GM23338 (cell line): ENCODE measurements at regions not wholly inside any gene's neighbourhood (a gene's known extent, or its start where the extent isn't known, plus 50 kb on each side); places are given as distances from the start of the nearest gene placed in this dataset.
A peak's percentile ranks its signal among the peaks of the same experiment; 100 is the strongest.

Experiments
- ATAC-seq: fragments of 200-7000 bp; cut with Tn5 transposase; 3 replicates; pipeline ENCODE4 v1.9.1; 2020
- DNase-seq: peaks from one replicate; pipeline ENCODE4 v3.0.0-alpha.2; 2015; ENCODE audit warnings: low spot score
- H2AFZ ChIP-seq: fragments of 200-600 bp; sonication (generic); 2 replicates; pipeline ENCODE4 v1.8.0; 2016; ENCODE audit warnings: antibody characterized with exemption, mild to moderate bottlenecking, moderate library complexity
- H3F3A ChIP-seq: fragments of 200-600 bp; sonication (generic); replicated peaks from 2 replicates; pipeline ENCODE4 v1.8.0; 2017; ENCODE audit warnings: antibody characterized with exemption, mixed run types, low read depth
- H3K27ac ChIP-seq: fragments of 200-600 bp; sonication (generic); 2 replicates; pipeline ENCODE4 v1.6.1; 2016; ENCODE audit warnings: low read depth
- H3K27me3 ChIP-seq: fragments of 200-600 bp; sonication (generic); 2 replicates; pipeline ENCODE4 v1.8.0; 2016; ENCODE audit warnings: mild to moderate bottlenecking, mixed run types, moderate library complexity; ENCODE audit not compliant: insufficient read depth
- H3K36me3 ChIP-seq: fragments of 200-600 bp; sonication (generic); 2 replicates; pipeline ENCODE4 v1.8.0; 2016; ENCODE audit warnings: mild to moderate bottlenecking; ENCODE audit not compliant: insufficient read depth
- H3K4me1 ChIP-seq: fragments of 200-600 bp; sonication (generic); 2 replicates; pipeline ENCODE4 v1.8.0; 2016; ENCODE audit warnings: mild to moderate bottlenecking, moderate library complexity; ENCODE audit not compliant: insufficient read depth
- H3K4me2 ChIP-seq: fragments of 200-600 bp; sonication (generic); 2 replicates; pipeline ENCODE4 v1.7.1; 2017; ENCODE audit warnings: mixed run types
- H3K4me3 ChIP-seq: fragments of 200-600 bp; sonication (generic); 2 replicates; pipeline ENCODE4 v1.6.1; 2016; ENCODE audit warnings: mixed run types
- H3K79me2 ChIP-seq: fragments of 200-600 bp; sonication (generic); replicated peaks from 2 replicates; pipeline ENCODE4 v1.8.0; 2017; ENCODE audit warnings: mild to moderate bottlenecking; ENCODE audit not compliant: insufficient read depth
- H3K9me2 ChIP-seq: fragments of 200-600 bp; sonication (generic); 2 replicates; pipeline ENCODE4 v1.8.0; 2017; ENCODE audit not compliant: insufficient read depth
- H4K20me1 ChIP-seq: fragments of 200-600 bp; sonication (generic); replicated peaks from 2 replicates; pipeline ENCODE4 v1.8.0; 2017; ENCODE audit warnings: mild to moderate bottlenecking; ENCODE audit not compliant: insufficient read depth
- H3K27ac Mint-ChIP-seq: 2 replicates; pipeline ENCODE4 v1.8.0; 2020; ENCODE audit warnings: inconsistent platforms, mild to moderate bottlenecking, moderate library complexity, mixed read lengths
- H3K27me3 Mint-ChIP-seq: 3 replicates; pipeline ENCODE4 v1.8.0; 2022; ENCODE audit warnings: low read depth, mild to moderate bottlenecking, moderate library complexity, mixed read lengths, inconsistent platforms; ENCODE audit not compliant: insufficient read depth, poor library complexity
- H3K36me3 Mint-ChIP-seq: 3 replicates; pipeline ENCODE4 v1.8.0; 2021; ENCODE audit warnings: low read depth, mild to moderate bottlenecking, inconsistent platforms, moderate library complexity, mixed read lengths
- H3K4me1 Mint-ChIP-seq: 3 replicates; pipeline ENCODE4 v1.8.0; 2020; ENCODE audit warnings: mild to moderate bottlenecking, inconsistent platforms, mixed read lengths
- H3K4me3 Mint-ChIP-seq: 3 replicates; pipeline ENCODE4 v1.8.0; 2021; ENCODE audit warnings: moderate library complexity, mild to moderate bottlenecking, inconsistent platforms, mixed read lengths
- H3K9me3 Mint-ChIP-seq: 3 replicates; pipeline ENCODE4 v1.8.0; 2020; ENCODE audit warnings: moderate library complexity, mild to moderate bottlenecking, inconsistent platforms, mixed read lengths
- EZH2phosphoT487 ChIP-seq: fragments of 200-600 bp; sonication (generic); IDR thresholded peaks from one replicate; pipeline ENCODE4 v1.8.1; 2018; ENCODE audit warnings: antibody characterized with exemption; ENCODE audit not compliant: unreplicated experiment
- JUNB ChIP-seq: IDR thresholded peaks from one replicate; pipeline ENCODE4 v1.6.1; 2016; ENCODE audit warnings: antibody characterized with exemption; ENCODE audit not compliant: unreplicated experiment
- NANOG ChIP-seq: IDR thresholded peaks from 2 replicates; pipeline ENCODE4 v1.6.1; 2016; ENCODE audit warnings: antibody characterized with exemption, borderline replicate concordance
- STAT1 ChIP-seq: IDR thresholded peaks from one replicate; pipeline ENCODE4 v1.6.1; 2016; ENCODE audit warnings: antibody characterized with exemption; ENCODE audit not compliant: unreplicated experiment
- ZNF114 ChIP-seq: fragments of 250-450 bp; sonication (Bioruptor Pico); IDR thresholded peaks from 2 replicates; pipeline ENCODE4 v1.5.0; 2020; ENCODE audit warnings: mild to moderate bottlenecking, moderate library complexity
- ZNF331 ChIP-seq: fragments of 250-450 bp; sonication (Bioruptor Pico); IDR thresholded peaks from 2 replicates; pipeline ENCODE4 v1.5.0; 2020; ENCODE audit warnings: low read depth, mild to moderate bottlenecking, moderate library complexity
- ZNF462 ChIP-seq: fragments of 250-450 bp; sonication (Bioruptor Pico); IDR thresholded peaks from 2 replicates; pipeline ENCODE4 v1.5.0; 2020; ENCODE audit warnings: mild to moderate bottlenecking, moderate library complexity
- TF ChIP-seq, protein P1 (sequence below), 2 experiments: fragments of 200-600 bp in 1 of 2; sonication (generic) in 1 of 2; conservative IDR thresholded peaks; 2 replicates each; pipeline versions ENCODE4 v1.5.1 to v1.6.1; 2016 to 2017; ENCODE audit warnings: antibody characterized with exemption in 2 of 2, low read depth in 2 of 2, mild to moderate bottlenecking in 2 of 2, moderate library complexity in 1 of 2
- TF ChIP-seq, protein P2 (sequence below): IDR thresholded peaks from one replicate; pipeline ENCODE4 v1.6.1; 2018; ENCODE audit warnings: antibody characterized with exemption; ENCODE audit not compliant: unreplicated experiment

GRCh38 chr1:80158266-80158665 lies 1151.7 kb upstream of the ADGRL4 start:
- peaks cover 2% of the 10 kb centered on the region; the same call in 1 of the 3 replicates for H3K9me3 Mint-ChIP-seq
- peaks cover 30% of the 10 kb centered on the region for H3K4me1 Mint-ChIP-seq
- Histone ChIP-seq H3K36me3 (no peaks in the 10 kb centered on the region), H3K79me2 (no peaks in the 10 kb centered on the region), H2AFZ (no peak overlapping the region), H3K4me3 (no peak overlapping the region), H3F3A (no peaks in the 10 kb centered on the region), H3K4me1 (peaks cover 23% of the 10 kb centered on the region), H3K4me2 (peak overlapping the region; percentile 34; the same call in 1 of the 2 replicates), H4K20me1 (no peaks in the 10 kb centered on the region), H3K27me3 (no peaks in the 10 kb centered on the region), H3K9me2 (no peaks in the 10 kb centered on the region), H3K27ac (no peak overlapping the region; the same call in 1 of the 2 replicates)
- no peak; the same call in 1 of the 3 replicates for ATAC-seq
- H3K36me3 Mint-ChIP-seq, result no peaks in the 10 kb centered on the region; the same call in 2 of the 3 replicates
- no peaks in the 10 kb centered on the region for H3K27me3 Mint-ChIP-seq
- TF ChIP-seq EZH2phosphoT487 (no peak), NANOG (no peak), ZNF331 (CRISPR knock-in tag) (no peak), STAT1 (no peak), ZNF114 (CRISPR knock-in tag) (no peak), JUNB (no peak), ZNF462 (no peak)
- TF ChIP-seq, protein P1, sequence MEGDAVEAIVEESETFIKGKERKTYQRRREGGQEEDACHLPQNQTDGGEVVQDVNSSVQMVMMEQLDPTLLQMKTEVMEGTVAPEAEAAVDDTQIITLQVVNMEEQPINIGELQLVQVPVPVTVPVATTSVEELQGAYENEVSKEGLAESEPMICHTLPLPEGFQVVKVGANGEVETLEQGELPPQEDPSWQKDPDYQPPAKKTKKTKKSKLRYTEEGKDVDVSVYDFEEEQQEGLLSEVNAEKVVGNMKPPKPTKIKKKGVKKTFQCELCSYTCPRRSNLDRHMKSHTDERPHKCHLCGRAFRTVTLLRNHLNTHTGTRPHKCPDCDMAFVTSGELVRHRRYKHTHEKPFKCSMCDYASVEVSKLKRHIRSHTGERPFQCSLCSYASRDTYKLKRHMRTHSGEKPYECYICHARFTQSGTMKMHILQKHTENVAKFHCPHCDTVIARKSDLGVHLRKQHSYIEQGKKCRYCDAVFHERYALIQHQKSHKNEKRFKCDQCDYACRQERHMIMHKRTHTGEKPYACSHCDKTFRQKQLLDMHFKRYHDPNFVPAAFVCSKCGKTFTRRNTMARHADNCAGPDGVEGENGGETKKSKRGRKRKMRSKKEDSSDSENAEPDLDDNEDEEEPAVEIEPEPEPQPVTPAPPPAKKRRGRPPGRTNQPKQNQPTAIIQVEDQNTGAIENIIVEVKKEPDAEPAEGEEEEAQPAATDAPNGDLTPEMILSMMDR (conservative IDR thresholded peaks at IDR 0.05; ENCODE audit: low read depth in 2 of 2), result no peak
- TF ChIP-seq, protein P2, sequence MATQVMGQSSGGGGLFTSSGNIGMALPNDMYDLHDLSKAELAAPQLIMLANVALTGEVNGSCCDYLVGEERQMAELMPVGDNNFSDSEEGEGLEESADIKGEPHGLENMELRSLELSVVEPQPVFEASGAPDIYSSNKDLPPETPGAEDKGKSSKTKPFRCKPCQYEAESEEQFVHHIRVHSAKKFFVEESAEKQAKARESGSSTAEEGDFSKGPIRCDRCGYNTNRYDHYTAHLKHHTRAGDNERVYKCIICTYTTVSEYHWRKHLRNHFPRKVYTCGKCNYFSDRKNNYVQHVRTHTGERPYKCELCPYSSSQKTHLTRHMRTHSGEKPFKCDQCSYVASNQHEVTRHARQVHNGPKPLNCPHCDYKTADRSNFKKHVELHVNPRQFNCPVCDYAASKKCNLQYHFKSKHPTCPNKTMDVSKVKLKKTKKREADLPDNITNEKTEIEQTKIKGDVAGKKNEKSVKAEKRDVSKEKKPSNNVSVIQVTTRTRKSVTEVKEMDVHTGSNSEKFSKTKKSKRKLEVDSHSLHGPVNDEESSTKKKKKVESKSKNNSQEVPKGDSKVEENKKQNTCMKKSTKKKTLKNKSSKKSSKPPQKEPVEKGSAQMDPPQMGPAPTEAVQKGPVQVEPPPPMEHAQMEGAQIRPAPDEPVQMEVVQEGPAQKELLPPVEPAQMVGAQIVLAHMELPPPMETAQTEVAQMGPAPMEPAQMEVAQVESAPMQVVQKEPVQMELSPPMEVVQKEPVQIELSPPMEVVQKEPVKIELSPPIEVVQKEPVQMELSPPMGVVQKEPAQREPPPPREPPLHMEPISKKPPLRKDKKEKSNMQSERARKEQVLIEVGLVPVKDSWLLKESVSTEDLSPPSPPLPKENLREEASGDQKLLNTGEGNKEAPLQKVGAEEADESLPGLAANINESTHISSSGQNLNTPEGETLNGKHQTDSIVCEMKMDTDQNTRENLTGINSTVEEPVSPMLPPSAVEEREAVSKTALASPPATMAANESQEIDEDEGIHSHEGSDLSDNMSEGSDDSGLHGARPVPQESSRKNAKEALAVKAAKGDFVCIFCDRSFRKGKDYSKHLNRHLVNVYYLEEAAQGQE, result no peak
- DNase-seq, result no peak
- no peak overlapping the region for H3K27ac Mint-ChIP-seq
- H3K4me3 Mint-ChIP-seq, result no peak overlapping the region
